ACC112 (cell line): ENCODE measurements at regions not wholly inside any gene's neighbourhood (a gene's known extent, or its start where the extent isn't known, plus 50 kb on each side); places are given as distances from the start of the nearest gene placed in this dataset.
"Not testable (repeated sequence)": the region's sequence is repeated elsewhere in the genome, so short reads cannot be mapped to it uniquely, and the experiment has no call there.

Experiments used
- H2AFZ ChIP-seq: fragments of 200-600 bp; sonication (generic); one replicate; pipeline ENCODE4 v1.6.0; 2017; ENCODE audit warnings: antibody characterized with exemption, low read length; ENCODE audit not compliant: unreplicated experiment
- H3K27ac ChIP-seq: fragments of 200-600 bp; sonication (generic); 2 replicates; pipeline ENCODE4 v1.5.1; 2014; ENCODE audit warnings: low read depth, mild to moderate bottlenecking, antibody characterized with exemption, low read length, moderate library complexity
- H3K27me3 ChIP-seq: fragments of 200-600 bp; sonication (generic); 2 replicates; pipeline ENCODE4 v1.6.1; 2014; ENCODE audit warnings: mild to moderate bottlenecking, antibody characterized with exemption, low read length, moderate library complexity, mixed read lengths; ENCODE audit not compliant: insufficient read depth
- H3K36me3 ChIP-seq: fragments of 200-600 bp; sonication (generic); 2 replicates; pipeline ENCODE4 v1.6.1; 2016; ENCODE audit warnings: mild to moderate bottlenecking, antibody characterized with exemption, low read length, moderate library complexity, mixed read lengths; ENCODE audit not compliant: insufficient read depth
- H3K4me1 ChIP-seq: fragments of 200-600 bp; sonication (generic); one replicate; pipeline ENCODE4 v1.6.1; 2016; ENCODE audit warnings: low read length, mixed read lengths; ENCODE audit not compliant: insufficient read depth, unreplicated experiment, control insufficient read depth
- H3K4me3 ChIP-seq: fragments of 200-600 bp; sonication (generic); 2 replicates; pipeline ENCODE4 v1.5.1; 2014; ENCODE audit warnings: mild to moderate bottlenecking, low read depth, low read length
- H3K79me2 ChIP-seq: fragments of 200-600 bp; sonication (generic); one replicate; pipeline ENCODE4 v1.6.0; 2016; ENCODE audit warnings: low read length; ENCODE audit not compliant: control insufficient read depth, unreplicated experiment, insufficient read depth

DNA sequence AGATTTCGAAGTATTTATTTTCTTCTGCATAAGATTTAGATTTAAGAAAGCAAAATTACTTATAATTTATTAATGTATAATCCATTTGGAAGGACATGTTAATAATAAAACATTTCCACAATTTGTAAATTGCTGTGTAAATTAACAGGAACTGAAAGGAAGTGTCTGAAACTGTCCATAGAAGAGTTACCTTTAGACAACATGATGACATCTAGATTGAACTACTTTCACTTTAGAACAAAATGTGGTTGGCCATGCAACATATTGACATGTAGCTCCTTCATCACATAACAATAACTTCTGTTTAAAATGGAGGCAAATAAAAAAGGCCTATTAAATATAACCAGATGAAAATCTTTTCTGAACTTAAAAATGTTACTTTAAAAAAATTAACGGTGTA lies 1849.5 kb upstream of the ACO1 start:
- Histone ChIP-seq H3K36me3 (no peaks in the 10 kb centered on the region), H2AFZ (no peak overlapping the region), H3K27me3 (no peaks in the 10 kb centered on the region), H3K4me1 (no peaks in the 10 kb centered on the region), H3K27ac (no peak overlapping the region), H3K4me3 (no peak overlapping the region), H3K79me2 (no peaks in the 10 kb centered on the region)

DNA sequence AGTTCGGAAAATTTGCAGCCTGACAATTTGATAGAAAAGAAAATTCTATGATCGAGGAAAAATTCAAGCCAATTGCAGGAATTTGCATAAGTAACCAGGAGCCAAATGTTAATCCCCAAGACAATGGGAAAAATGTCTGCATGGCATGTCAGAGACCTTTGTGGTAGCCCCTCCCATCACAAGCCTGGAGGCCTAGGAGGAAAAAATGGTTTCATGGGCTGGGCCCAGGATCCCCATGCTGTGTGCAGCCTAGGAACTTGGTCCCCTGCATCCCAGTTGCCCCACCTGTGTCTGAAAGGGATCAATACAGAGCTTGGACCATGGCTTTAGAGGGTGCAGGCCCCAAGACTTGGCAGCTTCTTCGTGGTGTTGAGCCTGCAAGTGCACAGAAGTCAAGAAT lies 1847.9 kb upstream of the ACO1 start:
- no peaks in the 10 kb centered on the region for H3K4me1 ChIP-seq
- no peaks in the 10 kb centered on the region for H3K79me2 ChIP-seq

DNA sequence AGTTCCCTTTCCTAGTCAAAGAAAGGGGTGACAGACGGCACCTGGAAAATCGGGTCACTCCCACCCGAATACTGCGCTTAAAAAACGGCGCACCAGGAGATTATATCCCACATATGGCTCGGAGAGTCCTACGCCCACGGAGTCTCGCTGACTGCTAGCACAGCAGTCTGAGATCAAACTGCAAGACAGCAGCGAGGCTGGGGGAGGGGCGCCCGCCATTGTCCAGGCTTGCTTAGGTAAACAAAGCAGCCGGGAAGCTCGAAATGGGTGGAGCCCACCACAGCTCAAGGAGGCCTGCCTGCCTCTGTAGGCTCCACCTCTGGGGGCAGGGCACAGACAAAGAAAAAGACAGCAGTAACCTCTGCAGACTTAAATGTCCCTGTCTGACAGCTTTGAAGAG lies 1844.7 kb upstream of the ACO1 start:
- H3K79me2 ChIP-seq, H3K4me1 ChIP-seq, H3K4me3 ChIP-seq, H3K27me3 ChIP-seq, H3K27ac ChIP-seq, H3K36me3 ChIP-seq, H2AFZ ChIP-seq: not testable (repeated sequence)

More for the DNA sequence above, 1847.9 kb upstream of the ACO1 start:
- H2AFZ ChIP-seq: no peak overlapping the region
- no peak overlapping the region for H3K4me3 ChIP-seq
- no peak overlapping the region for H3K27ac ChIP-seq
- H3K36me3 ChIP-seq: no peaks in the 10 kb centered on the region
- no peaks in the 10 kb centered on the region for H3K27me3 ChIP-seq

DNA sequence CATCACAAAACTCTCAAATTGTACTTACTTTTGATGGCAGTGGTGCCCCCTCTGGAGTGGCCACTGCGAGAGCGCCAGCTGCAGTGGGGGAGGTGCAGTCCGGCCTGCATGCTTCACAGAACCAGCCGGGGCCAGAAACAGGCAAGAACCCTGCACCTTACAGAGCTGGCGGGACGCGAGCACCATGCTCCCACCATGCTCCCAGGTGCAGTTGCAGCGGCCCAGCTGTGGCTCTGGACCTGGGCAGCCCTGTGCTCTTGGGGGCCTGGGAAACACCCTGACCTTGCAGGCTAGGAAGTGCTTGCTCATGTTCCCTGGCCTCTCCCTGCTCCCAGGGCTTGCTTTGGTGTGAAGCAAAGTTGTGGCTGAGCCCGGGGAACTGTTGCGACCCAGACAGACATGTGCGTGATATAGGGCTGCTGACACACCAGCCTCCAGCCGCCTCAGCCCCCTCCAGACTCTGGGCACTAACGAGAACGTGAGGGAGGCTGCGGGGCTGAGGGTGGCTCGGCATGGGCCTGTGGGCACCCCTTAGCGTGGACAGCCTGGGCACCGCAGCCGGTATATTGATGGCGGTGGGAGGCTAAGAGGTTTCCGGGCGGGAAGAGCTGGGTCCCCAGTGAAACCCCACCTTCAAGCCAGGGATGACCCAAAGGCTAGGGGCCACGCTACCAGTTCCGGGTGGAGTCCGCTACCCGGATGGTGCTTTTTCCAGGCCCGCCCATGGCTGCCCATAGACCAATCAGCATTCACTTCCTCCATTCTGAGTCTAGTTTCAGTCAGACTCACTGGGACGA lies 1809.9 kb upstream of the ACO1 start:
- Histone ChIP-seq H3K36me3 (no peaks in the 10 kb centered on the region), H3K79me2 (no peaks in the 10 kb centered on the region), H3K4me3 (no peak overlapping the region), H3K4me1 (no peaks in the 10 kb centered on the region), H2AFZ (no peak overlapping the region), H3K27ac (no peak overlapping the region), H3K27me3 (no peaks in the 10 kb centered on the region)

DNA sequence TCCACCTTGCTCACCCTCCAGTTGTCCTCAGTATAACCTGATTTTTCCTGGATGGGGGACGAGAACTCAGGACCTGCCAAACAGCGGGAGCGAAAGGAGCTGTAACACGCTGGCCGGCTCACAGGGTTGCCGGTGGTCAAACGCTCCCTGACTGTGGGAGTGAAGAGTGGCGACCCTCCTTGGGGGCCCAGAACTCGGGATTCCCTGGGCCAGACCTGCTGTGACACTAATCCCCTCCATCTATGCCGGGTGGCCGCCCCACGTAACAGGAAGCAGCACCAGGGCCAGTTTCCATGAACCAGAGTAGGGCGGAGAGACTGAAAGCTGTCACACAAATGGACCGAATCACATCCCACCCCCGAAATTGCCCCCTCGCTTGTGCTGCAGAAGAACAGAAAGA lies 1809.2 kb upstream of the ACO1 start:
- H3K36me3 ChIP-seq: no peaks in the 10 kb centered on the region
- H3K4me1 ChIP-seq: no peaks in the 10 kb centered on the region
- H3K79me2 ChIP-seq: no peaks in the 10 kb centered on the region
- H3K27ac ChIP-seq: no peak overlapping the region
- no peak overlapping the region for H3K4me3 ChIP-seq
- no peak overlapping the region for H2AFZ ChIP-seq
- no peaks in the 10 kb centered on the region for H3K27me3 ChIP-seq

DNA sequence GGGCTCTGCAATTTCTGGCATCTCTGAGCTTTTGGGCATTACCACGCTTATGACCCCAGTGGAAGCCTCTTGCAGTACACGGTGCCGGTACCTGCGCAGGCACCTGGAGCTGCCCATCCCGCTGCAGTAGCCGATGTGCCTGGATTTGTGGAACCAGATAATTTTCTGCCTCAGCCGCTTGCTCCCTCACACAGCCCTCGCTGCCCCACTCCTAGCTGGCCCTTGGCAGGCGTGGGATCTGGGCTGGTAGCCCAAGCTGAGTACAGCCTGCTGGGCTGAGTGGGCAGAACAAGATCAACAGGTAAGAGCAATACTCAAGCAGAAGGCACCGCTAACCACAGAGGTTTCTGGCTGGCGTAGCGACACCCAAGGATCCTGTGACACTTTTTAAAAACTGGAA lies 1808.8 kb upstream of the ACO1 start:
- Histone ChIP-seq H3K27me3 (no peaks in the 10 kb centered on the region), H3K36me3 (no peaks in the 10 kb centered on the region), H3K27ac (no peak overlapping the region), H3K4me3 (no peak overlapping the region), H3K79me2 (no peaks in the 10 kb centered on the region), H3K4me1 (no peaks in the 10 kb centered on the region), H2AFZ (no peak overlapping the region)

DNA sequence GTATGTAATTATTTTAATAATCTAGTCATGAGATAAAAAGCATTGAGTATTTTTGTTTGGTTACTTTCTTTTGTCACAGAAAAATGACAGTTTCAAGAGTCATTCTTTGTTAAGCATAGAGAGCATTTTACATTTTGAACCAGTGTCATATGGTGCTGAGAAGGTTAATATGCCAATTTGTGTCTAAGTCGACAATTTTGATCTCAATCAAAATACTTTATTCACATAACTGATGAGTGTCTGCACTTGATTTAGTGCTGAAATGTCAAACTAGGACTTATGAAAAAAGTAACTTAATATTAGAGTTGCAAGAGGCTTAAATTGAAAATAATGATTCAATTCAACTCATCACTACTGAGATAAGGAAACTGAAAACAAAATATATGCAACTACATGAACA lies 1804.6 kb upstream of the ACO1 start:
- no peak overlapping the region for H3K27ac ChIP-seq
- H3K79me2 ChIP-seq: no peaks in the 10 kb centered on the region
- H2AFZ ChIP-seq: no peak overlapping the region
- no peaks in the 10 kb centered on the region for H3K36me3 ChIP-seq
- H3K27me3 ChIP-seq: no peaks in the 10 kb centered on the region
- H3K4me3 ChIP-seq: no peak overlapping the region
- H3K4me1 ChIP-seq: no peaks in the 10 kb centered on the region

DNA sequence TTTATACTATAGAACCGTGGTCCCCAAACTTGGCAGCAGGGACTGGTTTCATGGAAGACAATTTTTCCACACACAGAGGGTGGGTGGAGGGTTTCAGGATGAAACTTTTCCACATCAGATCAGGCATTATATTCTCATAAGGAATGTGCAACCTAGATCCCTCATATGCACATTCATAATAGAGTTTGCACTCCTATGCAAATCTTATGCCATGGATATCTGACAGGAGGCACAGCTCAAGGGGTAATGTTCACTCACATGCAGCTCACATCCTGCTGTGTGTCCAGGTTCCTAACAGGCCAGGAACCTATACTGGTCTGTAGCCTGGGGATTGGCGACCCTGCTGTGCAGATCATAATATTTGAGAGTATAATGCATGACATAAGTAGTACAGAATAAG lies 1802.2 kb upstream of the ACO1 start:
- no peaks in the 10 kb centered on the region for H3K27me3 ChIP-seq
- no peaks in the 10 kb centered on the region for H3K79me2 ChIP-seq
- H3K27ac ChIP-seq: no peak overlapping the region
- no peaks in the 10 kb centered on the region for H3K36me3 ChIP-seq
- H3K4me1 ChIP-seq: no peaks in the 10 kb centered on the region
- H3K4me3 ChIP-seq: no peak overlapping the region
- H2AFZ ChIP-seq: no peak overlapping the region

DNA sequence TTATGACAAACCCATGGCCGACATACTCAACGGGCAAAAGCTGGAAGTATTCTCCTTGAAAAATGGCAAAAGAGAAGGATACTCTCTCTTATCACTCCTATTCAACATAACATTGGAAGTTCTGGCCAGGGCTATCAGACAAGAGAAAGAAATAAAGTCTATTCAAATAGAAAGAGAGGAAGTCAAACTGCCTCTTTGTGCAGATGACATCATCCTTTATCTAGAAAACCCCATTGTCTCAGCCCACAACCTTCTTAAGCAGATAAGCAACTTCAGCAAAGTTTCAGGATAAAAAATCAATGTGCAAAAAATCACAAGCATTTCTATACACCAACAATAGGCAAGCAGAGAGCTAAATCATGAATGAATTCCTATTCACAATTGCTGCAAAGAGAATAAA lies 1799.9 kb upstream of the ACO1 start:
- H3K27me3 ChIP-seq: no peaks in the 10 kb centered on the region
- H3K4me1 ChIP-seq: no peaks in the 10 kb centered on the region
- H3K4me3 ChIP-seq: no peak overlapping the region
- no peak overlapping the region for H2AFZ ChIP-seq
- H3K36me3 ChIP-seq: no peaks in the 10 kb centered on the region
- H3K27ac ChIP-seq: no peak overlapping the region
- H3K79me2 ChIP-seq: no peaks in the 10 kb centered on the region

DNA sequence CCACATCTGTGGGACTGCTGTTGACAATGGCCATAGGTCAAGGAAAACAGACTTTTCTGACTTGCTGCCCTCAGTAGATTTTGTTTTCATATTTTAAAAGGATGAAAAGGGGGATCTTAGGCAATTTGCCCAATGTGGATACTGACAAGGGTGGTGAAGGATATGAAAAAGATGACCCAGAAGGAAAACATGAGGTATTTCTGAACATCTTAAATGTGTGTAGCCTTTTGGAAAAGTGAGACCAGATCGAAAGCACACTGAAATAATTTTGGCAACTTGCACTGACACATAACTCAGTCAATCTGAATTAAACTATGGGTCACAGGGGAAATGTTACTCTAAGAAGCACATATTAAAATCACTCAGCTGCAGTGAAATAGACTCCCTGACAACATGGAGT lies 1793.0 kb upstream of the ACO1 start:
- Histone ChIP-seq H3K4me1 (no peaks in the 10 kb centered on the region), H2AFZ (no peak overlapping the region), H3K4me3 (no peak overlapping the region), H3K27me3 (no peaks in the 10 kb centered on the region), H3K27ac (no peak overlapping the region), H3K79me2 (no peaks in the 10 kb centered on the region), H3K36me3 (no peaks in the 10 kb centered on the region)

DNA sequence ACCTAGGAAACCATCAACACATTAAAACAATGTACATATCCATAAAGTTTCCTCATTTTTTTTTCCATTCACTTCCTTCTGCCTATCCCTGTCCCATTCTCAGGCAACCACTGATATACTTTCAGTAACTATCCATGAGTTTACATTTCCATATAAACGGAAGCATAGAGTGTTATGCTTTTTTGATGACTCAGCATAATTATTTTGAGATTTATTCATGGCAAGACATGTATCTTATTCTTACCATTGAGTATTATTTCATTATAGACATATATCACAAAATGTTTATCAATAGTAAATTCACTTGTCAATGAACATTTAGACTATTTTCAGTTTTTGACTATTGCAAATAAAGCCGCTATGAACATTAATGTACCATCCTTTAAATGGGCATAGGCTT lies 1786.8 kb upstream of the ACO1 start:
- Histone ChIP-seq H3K4me3 (no peak overlapping the region), H3K79me2 (no peaks in the 10 kb centered on the region), H3K36me3 (no peaks in the 10 kb centered on the region), H3K27me3 (no peaks in the 10 kb centered on the region), H3K27ac (no peak overlapping the region), H3K4me1 (no peaks in the 10 kb centered on the region), H2AFZ (no peak overlapping the region)
